Glutamatergic neuron (in vitro differentiated cells): ENCODE measurements at regions not wholly inside any gene's neighbourhood (a gene's known extent, or its start where the extent isn't known, plus 50 kb on each side); places are given as distances from the start of the nearest gene placed in this dataset.

ENCODE experiments used
- DNase-seq: peaks from one replicate; pipeline ENCODE4 v3.0.0; 2022
- H3K27ac Mint-ChIP-seq: one replicate; pipeline ENCODE4 v1.8.0; 2020; ENCODE audit warnings: mild to moderate bottlenecking, mixed read lengths, inconsistent platforms; ENCODE audit not compliant: unreplicated experiment
- H3K27me3 Mint-ChIP-seq: one replicate; pipeline ENCODE4 v1.8.0; 2020; ENCODE audit warnings: mild to moderate bottlenecking, moderate library complexity, mixed read lengths, inconsistent platforms; ENCODE audit not compliant: unreplicated experiment
- H3K36me3 Mint-ChIP-seq: one replicate; pipeline ENCODE4 v1.8.0; 2020; ENCODE audit warnings: mild to moderate bottlenecking, mixed read lengths, inconsistent platforms; ENCODE audit not compliant: unreplicated experiment
- H3K4me1 Mint-ChIP-seq: one replicate; pipeline ENCODE4 v1.8.0; 2020; ENCODE audit warnings: mild to moderate bottlenecking, low read depth, mixed read lengths, inconsistent platforms; ENCODE audit not compliant: unreplicated experiment
- H3K4me3 Mint-ChIP-seq: one replicate; pipeline ENCODE4 v1.8.0; 2020; ENCODE audit warnings: mild to moderate bottlenecking, mixed read lengths, inconsistent platforms; ENCODE audit not compliant: unreplicated experiment
- H3K9me3 Mint-ChIP-seq: one replicate; pipeline ENCODE4 v1.8.0; 2020; ENCODE audit warnings: mild to moderate bottlenecking, moderate library complexity, mixed read lengths, inconsistent platforms; ENCODE audit not compliant: unreplicated experiment
- TF ChIP-seq, protein P1 (sequence below): fragments of 200-600 bp; sonication (generic); IDR thresholded peaks from one replicate; pipeline ENCODE4 v1.5.0; 2021; ENCODE audit not compliant: partially characterized antibody, unreplicated experiment

DNA sequence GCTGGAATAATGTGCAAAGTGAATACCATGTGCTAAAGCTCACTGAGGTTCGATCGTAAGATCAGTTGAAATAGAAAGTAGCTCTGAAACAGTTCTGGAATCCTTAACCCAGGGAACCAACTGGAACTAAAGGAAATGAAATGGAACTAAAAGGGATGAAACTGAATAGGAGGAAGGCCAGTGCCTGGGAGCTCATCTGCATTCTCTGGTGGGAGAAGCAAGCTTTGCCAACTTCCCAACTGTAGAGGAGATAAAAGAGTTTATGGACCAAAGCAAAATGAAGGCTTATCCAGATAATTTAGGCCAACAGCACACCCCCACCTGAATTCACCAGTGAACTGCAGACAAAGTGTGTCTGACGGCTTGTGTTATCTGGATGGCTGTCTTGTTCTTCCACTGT lies 188.6 kb upstream of the HABP2 start:
- H3K27ac Mint-ChIP-seq = no peak overlapping the region
- no peak for DNase-seq
- H3K4me3 Mint-ChIP-seq = no peak overlapping the region
- peaks cover 4% of the 10 kb centered on the region for H3K36me3 Mint-ChIP-seq
- H3K4me1 Mint-ChIP-seq = no peaks in the 10 kb centered on the region
- H3K9me3 Mint-ChIP-seq = no peaks in the 10 kb centered on the region
- TF ChIP-seq, protein P1, sequence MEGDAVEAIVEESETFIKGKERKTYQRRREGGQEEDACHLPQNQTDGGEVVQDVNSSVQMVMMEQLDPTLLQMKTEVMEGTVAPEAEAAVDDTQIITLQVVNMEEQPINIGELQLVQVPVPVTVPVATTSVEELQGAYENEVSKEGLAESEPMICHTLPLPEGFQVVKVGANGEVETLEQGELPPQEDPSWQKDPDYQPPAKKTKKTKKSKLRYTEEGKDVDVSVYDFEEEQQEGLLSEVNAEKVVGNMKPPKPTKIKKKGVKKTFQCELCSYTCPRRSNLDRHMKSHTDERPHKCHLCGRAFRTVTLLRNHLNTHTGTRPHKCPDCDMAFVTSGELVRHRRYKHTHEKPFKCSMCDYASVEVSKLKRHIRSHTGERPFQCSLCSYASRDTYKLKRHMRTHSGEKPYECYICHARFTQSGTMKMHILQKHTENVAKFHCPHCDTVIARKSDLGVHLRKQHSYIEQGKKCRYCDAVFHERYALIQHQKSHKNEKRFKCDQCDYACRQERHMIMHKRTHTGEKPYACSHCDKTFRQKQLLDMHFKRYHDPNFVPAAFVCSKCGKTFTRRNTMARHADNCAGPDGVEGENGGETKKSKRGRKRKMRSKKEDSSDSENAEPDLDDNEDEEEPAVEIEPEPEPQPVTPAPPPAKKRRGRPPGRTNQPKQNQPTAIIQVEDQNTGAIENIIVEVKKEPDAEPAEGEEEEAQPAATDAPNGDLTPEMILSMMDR = no peak
- H3K27me3 Mint-ChIP-seq = no peaks in the 10 kb centered on the region

DNA sequence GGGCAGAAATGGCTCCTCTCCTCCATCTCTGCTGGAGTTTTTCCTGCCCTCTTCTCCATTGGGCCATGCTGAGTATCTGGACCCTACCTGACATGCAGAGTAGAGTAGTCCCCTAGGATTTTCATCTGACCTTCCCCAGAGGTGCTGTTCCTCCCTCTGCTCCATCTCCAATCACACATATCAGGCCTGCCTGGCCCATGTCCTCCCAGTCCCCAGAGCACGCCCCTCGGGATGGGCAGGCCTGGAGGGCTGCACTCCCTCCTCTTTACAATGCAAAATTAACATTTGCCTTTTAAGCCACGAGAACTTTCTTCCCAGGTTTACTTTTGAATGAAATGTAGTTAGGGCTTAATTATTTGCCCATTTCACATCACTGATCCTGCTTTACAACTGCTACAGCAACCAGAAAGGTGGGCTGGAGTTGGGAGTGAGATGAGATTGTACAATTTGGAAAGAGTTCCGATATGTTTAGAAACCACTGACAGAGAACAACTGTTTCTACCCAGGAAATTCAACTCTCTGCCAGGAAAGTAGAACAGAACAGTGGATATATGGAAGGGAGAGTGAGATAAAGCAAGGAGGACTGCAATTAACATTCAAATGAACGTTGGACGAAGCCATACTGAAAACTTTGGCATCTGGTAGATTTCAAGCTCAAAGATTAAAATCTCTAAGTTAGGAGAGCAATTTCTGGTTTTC lies 184.0 kb upstream of the HABP2 start:
- peaks cover 4% of the 10 kb centered on the region for H3K36me3 Mint-ChIP-seq
- no peaks in the 10 kb centered on the region for H3K4me1 Mint-ChIP-seq
- TF ChIP-seq, protein P1 = no peak
- no peak for DNase-seq
- no peaks in the 10 kb centered on the region for H3K9me3 Mint-ChIP-seq
- peaks cover 2% of the 10 kb centered on the region for H3K27me3 Mint-ChIP-seq
- H3K4me3 Mint-ChIP-seq = no peak overlapping the region
- no peak overlapping the region for H3K27ac Mint-ChIP-seq

DNA sequence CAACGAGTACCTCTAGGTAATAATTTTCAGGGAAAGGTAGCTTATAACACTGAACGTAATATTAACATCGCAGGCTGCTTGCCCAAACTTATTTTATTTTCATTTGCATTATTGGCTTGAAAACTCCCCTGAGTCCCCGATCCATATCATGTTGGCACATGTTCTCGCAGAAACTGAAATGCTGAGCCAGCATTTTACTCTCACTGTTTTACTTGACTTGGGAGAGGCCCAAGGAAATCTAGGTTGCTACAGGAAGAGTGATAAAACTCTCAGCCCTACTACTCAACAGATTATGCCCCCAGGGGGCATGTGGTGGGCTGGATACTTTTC lies 183.5 kb upstream of the HABP2 start:
- Mint-ChIP-seq H3K27ac (no peak overlapping the region), H3K36me3 (peaks cover 4% of the 10 kb centered on the region), H3K4me1 (no peaks in the 10 kb centered on the region), H3K9me3 (no peaks in the 10 kb centered on the region), H3K4me3 (no peak overlapping the region), H3K27me3 (peaks cover 2% of the 10 kb centered on the region)
- TF ChIP-seq, protein P1 = no peak
- DNase-seq = no peak

DNA sequence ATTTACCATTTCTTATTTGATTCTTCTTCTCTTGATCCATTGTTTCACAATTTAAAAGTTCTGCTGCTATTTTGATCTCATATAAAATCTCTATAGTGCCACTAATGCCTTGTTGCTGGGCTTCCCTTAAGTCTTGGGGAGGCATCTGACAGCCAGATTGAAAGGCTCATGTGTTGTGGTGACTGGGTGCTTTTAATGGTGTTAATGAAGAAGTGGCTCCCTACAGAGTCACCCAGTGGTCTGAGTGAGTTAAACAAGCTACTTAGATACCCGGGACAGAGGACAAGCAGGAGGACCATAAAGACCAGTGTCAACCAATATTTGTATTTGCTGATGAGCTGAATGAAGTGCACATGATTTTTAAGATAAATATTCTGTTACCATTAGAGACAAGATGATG lies 176.4 kb upstream of the HABP2 start:
- H3K9me3 Mint-ChIP-seq = peaks cover 2% of the 10 kb centered on the region

DNA sequence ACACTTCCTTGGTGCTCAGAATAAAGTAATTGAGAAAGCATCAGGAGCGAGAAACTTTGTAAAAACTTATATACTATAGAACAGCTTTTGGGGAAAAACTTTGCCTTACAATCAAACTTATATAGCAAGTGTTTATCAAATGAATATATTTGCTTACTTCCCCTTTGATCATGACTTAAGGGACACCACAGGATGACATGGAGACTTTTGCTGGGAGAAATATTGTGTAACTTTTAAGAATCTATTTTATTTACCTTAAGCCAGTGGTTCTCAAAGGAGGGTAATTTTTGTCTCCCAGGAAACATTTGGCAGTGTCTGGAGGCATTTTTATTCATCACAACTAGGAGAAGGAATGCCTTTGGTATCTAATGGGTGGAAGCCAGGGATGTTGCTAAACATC lies 173.8 kb upstream of the HABP2 start:
- Mint-ChIP-seq H3K4me3 (no peak overlapping the region), H3K36me3 (no peaks in the 10 kb centered on the region), H3K4me1 (no peaks in the 10 kb centered on the region), H3K9me3 (peaks cover 2% of the 10 kb centered on the region), H3K27me3 (no peaks in the 10 kb centered on the region), H3K27ac (no peak overlapping the region)
- no peak for DNase-seq
- TF ChIP-seq, protein P1 = no peak

More for the DNA sequence above, 176.4 kb upstream of the HABP2 start:
- Mint-ChIP-seq H3K27me3 (peaks cover 2% of the 10 kb centered on the region), H3K27ac (no peak overlapping the region), H3K36me3 (no peaks in the 10 kb centered on the region), H3K4me1 (no peaks in the 10 kb centered on the region), H3K4me3 (no peak overlapping the region)
- TF ChIP-seq, protein P1 = no peak
- DNase-seq = no peak
